HEK293T (cell line): ENCODE measurements at regions not wholly inside any gene's neighbourhood (a gene's known extent, or its start where the extent isn't known, plus 50 kb on each side); places are given as distances from the start of the nearest gene placed in this dataset.

Experiments used
- ARNT ChIP-seq: fragments of 450-650 bp; IDR thresholded peaks from 2 replicates; pipeline ENCODE4 v1.6.1; 2017; ENCODE audit warnings: mild to moderate bottlenecking
- BHLHE40 ChIP-seq: fragments of 450-650 bp; IDR thresholded peaks from 2 replicates; pipeline ENCODE4 v1.6.1; 2016; ENCODE audit warnings: mild to moderate bottlenecking, moderate library complexity, borderline replicate concordance
- ELF4 ChIP-seq: fragments of 450-650 bp; IDR thresholded peaks from 2 replicates; pipeline ENCODE4 v1.6.1; 2017; ENCODE audit warnings: antibody characterized with exemption
- FOXA1 ChIP-seq: fragments of 450-650 bp; IDR thresholded peaks from 2 replicates; pipeline ENCODE4 v1.6.1; 2016; ENCODE audit warnings: mild to moderate bottlenecking
- FOXK2 ChIP-seq: fragments of 450-650 bp; IDR thresholded peaks from 2 replicates; pipeline ENCODE4 v1.6.1; 2016; ENCODE audit warnings: mild to moderate bottlenecking
- FOXM1 ChIP-seq: fragments of 450-650 bp; IDR thresholded peaks from 2 replicates; pipeline ENCODE4 v1.6.1; 2017; ENCODE audit warnings: mild to moderate bottlenecking, borderline replicate concordance
- HDGF ChIP-seq: fragments of 450-650 bp; IDR thresholded peaks from 2 replicates; pipeline ENCODE4 v1.6.1; 2017; ENCODE audit warnings: antibody characterized with exemption, borderline replicate concordance
- LEF1 ChIP-seq: fragments of 450-650 bp; IDR thresholded peaks from 2 replicates; pipeline ENCODE4 v1.6.1; 2017; ENCODE audit warnings: mild to moderate bottlenecking, borderline replicate concordance
- NFRKB ChIP-seq: fragments of 450-650 bp; IDR thresholded peaks from 2 replicates; pipeline ENCODE4 v1.6.1; 2016; ENCODE audit warnings: mild to moderate bottlenecking, moderate library complexity
- SP1 ChIP-seq: fragments of 450-650 bp; IDR thresholded peaks from 2 replicates; pipeline ENCODE4 v1.6.1; 2017
- SUZ12 ChIP-seq: fragments of 450-650 bp; IDR thresholded peaks from 2 replicates; pipeline ENCODE4 v1.6.1; 2016; ENCODE audit warnings: mild to moderate bottlenecking
- TARDBP ChIP-seq: fragments of 450-650 bp; IDR thresholded peaks from 2 replicates; pipeline ENCODE4 v1.6.1; 2016
- ZNF384 ChIP-seq: fragments of 450-650 bp; IDR thresholded peaks from 2 replicates; pipeline ENCODE4 v1.6.1; 2016
- TF ChIP-seq, protein P1 (sequence below): fragments of 450-650 bp; IDR thresholded peaks from 2 replicates; pipeline ENCODE4 v1.6.1; 2016

DNA sequence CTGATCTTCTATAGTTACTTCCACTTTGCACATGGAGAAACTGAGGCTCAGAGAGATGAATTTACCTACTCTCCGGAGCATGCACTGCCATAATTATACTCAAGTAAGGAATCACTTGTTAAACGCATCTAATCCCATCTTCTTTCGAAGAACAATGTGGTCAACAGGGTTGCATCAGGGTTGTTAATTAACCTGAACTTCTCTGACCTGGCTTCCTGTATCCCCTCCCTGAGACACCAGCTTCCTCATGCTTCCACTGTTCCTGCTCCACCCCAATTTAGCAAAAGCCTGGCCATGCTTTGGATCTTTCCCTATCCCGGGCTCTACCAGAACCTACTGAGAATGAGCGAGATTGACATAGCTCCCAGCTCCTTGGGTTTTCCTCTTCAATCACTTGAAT, 136.7 kb downstream of the SMIM20 start:
- TF ChIP-seq FOXM1, result no peak
- TF ChIP-seq FOXK2, result no peak
- TF ChIP-seq FOXA1, result no peak
- TF ChIP-seq BHLHE40, result no peak
- TF ChIP-seq NFRKB, result no peak
- TF ChIP-seq ELF4, result no peak
- TF ChIP-seq SP1, result no peak
- no peak for TF ChIP-seq SUZ12
- TF ChIP-seq, protein P1, sequence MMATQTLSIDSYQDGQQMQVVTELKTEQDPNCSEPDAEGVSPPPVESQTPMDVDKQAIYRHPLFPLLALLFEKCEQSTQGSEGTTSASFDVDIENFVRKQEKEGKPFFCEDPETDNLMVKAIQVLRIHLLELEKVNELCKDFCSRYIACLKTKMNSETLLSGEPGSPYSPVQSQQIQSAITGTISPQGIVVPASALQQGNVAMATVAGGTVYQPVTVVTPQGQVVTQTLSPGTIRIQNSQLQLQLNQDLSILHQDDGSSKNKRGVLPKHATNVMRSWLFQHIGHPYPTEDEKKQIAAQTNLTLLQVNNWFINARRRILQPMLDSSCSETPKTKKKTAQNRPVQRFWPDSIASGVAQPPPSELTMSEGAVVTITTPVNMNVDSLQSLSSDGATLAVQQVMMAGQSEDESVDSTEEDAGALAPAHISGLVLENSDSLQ, result no peak
- TF ChIP-seq LEF1, result no peak
- no peak for TF ChIP-seq TARDBP
- no peak for TF ChIP-seq ZNF384
- no peak for TF ChIP-seq ARNT
- TF ChIP-seq HDGF, result no peak
